Thyroid gland (tissue), 4 donors: ENCODE measurements at regions not wholly inside any gene's neighbourhood (a gene's known extent, or its start where the extent isn't known, plus 50 kb on each side); places are given as distances from the start of the nearest gene placed in this dataset.

Experiments used
- DNase-seq, 2 donors: peaks; one replicate each; pipeline ENCODE4 v3.0.0-alpha.2; 2019
- H3K27ac ChIP-seq, 3 donors: fragments of 200-600 bp; sonication (generic); 1 replicate in 2 of 3; 2 replicates in 1 of 3; pipeline ENCODE4 v1.5.1; 2016 to 2019; ENCODE audit warnings: mild to moderate bottlenecking in 1 of 3, moderate library complexity in 1 of 3
- H3K27me3 ChIP-seq: fragments of 200-600 bp; sonication (generic); one replicate; pipeline ENCODE4 v1.5.1; 2019
- H3K36me3 ChIP-seq, 2 donors: fragments of 200-600 bp; sonication (generic); one replicate each; pipeline ENCODE4 v1.5.1; 2016 to 2019
- H3K4me1 ChIP-seq, 2 donors: fragments of 200-600 bp; sonication (generic); one replicate each; pipeline ENCODE4 v1.5.1; 2017 to 2019
- H3K4me3 ChIP-seq, 3 donors: fragments of 200-600 bp; sonication (generic); replicated peaks in 1 of 3; 1 replicate in 2 of 3; 2 replicates in 1 of 3; pipeline ENCODE4 v1.5.1; 2016; ENCODE audit warnings: mild to moderate bottlenecking in 1 of 3
- H3K9me3 ChIP-seq: fragments of 200-600 bp; sonication (generic); one replicate; pipeline ENCODE4 v1.5.1; 2017
- POLR2A ChIP-seq, 2 donors: fragments of 450-650 bp; IDR thresholded peaks; one replicate each; pipeline ENCODE4 v1.6.1; 2017; ENCODE audit warnings: antibody characterized with exemption in 2 of 2, mild to moderate bottlenecking in 2 of 2, moderate library complexity in 1 of 2
- WGBS, 2 donors: methylation state at CpG; one replicate each; pipeline ENCODE4 v1.1.5; 2017; 5-methylcytosine and 5-hydroxymethylcytosine counted together
- intact Hi-C: fragments of 100-400 bp; cut with DNase I; formaldehyde crosslinking; loops from one replicate; pipeline ENCODE4 v1.15.1; 2023
- TF ChIP-seq, protein P1 (sequence below), 6 experiments: fragments of 200-600 bp in 3 of 6; fragments of 450-650 bp in 3 of 6; sonication (generic) in 3 of 6; IDR thresholded peaks; one replicate each; pipeline ENCODE4 v1.5.1; 2016 to 2019; ENCODE audit warnings: antibody characterized with exemption in 6 of 6, mild to moderate bottlenecking in 2 of 6, inconsistent platforms in 1 of 6, moderate library complexity in 1 of 6

DNA sequence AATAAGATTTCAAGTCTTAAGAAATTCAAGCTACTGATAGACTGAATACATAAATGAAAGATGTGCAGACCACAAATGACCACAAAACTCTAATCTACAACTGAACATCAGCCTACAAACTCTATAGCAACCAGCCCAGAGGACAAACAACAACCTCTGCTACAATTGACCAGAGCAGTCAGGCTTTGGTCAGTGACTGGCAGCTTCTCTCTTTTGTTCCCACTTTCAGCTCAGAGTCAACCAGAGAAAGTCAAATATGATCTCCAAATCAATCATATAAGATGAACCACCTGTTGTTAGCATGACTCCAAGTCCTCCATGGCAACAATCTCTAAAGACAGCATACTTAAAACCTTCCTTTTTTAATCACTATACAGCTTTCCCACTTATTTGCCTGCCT, 996.2 kb downstream of the SUCLG1 start:
- H3K36me3 ChIP-seq: no peaks in the 10 kb centered on the region

DNA sequence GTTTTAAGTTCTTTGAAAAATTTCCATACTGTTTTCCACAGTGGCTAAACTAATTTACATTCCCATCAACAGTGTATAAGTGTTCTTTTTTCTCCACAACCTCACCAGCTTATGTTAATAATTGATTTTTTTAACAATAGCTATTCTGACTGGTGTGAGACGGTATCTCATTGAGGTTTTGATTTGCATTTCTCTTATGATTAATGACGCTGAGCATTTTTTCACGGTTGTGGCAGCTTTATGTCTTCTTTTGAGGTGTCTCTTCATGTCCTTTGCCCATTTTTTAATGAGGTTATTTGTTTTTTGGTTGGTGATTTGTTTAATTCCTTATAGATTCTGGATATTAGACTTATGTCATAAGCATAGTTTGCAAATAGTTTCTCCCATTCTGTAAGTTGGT, 997.9 kb downstream of the SUCLG1 start:
- no peak for DNase-seq
- Histone ChIP-seq H3K27me3 (no peaks in the 10 kb centered on the region), H3K9me3 (no peaks in the 10 kb centered on the region), H3K36me3 (no peaks in the 10 kb centered on the region), H3K27ac (no peak overlapping the region), H3K4me1 (no peaks in the 10 kb centered on the region), H3K4me3 (no peak overlapping the region)
- 89 to 93% methylated on average over 3 of the region's 3 CpGs for WGBS, 2 donors
- intact Hi-C loops: no loop called here
- TF ChIP-seq, protein P1, sequence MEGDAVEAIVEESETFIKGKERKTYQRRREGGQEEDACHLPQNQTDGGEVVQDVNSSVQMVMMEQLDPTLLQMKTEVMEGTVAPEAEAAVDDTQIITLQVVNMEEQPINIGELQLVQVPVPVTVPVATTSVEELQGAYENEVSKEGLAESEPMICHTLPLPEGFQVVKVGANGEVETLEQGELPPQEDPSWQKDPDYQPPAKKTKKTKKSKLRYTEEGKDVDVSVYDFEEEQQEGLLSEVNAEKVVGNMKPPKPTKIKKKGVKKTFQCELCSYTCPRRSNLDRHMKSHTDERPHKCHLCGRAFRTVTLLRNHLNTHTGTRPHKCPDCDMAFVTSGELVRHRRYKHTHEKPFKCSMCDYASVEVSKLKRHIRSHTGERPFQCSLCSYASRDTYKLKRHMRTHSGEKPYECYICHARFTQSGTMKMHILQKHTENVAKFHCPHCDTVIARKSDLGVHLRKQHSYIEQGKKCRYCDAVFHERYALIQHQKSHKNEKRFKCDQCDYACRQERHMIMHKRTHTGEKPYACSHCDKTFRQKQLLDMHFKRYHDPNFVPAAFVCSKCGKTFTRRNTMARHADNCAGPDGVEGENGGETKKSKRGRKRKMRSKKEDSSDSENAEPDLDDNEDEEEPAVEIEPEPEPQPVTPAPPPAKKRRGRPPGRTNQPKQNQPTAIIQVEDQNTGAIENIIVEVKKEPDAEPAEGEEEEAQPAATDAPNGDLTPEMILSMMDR (IDR thresholded peaks at IDR 0.05): no peak
- TF ChIP-seq POLR2A (IDR thresholded peaks at IDR 0.05): no peak

More for the DNA sequence above, 996.2 kb downstream of the SUCLG1 start:
- no peak for TF ChIP-seq POLR2A (IDR thresholded peaks at IDR 0.05)
- TF ChIP-seq, protein P1 (IDR thresholded peaks at IDR 0.05): no peak
- DNase-seq: no peak
- no peaks in the 10 kb centered on the region for H3K27me3 ChIP-seq
- H3K4me1 ChIP-seq: no peaks in the 10 kb centered on the region
- H3K9me3 ChIP-seq: no peaks in the 10 kb centered on the region
- no peak overlapping the region for H3K27ac ChIP-seq
- no peak overlapping the region for H3K4me3 ChIP-seq
- intact Hi-C loops: no loop called here

DNA sequence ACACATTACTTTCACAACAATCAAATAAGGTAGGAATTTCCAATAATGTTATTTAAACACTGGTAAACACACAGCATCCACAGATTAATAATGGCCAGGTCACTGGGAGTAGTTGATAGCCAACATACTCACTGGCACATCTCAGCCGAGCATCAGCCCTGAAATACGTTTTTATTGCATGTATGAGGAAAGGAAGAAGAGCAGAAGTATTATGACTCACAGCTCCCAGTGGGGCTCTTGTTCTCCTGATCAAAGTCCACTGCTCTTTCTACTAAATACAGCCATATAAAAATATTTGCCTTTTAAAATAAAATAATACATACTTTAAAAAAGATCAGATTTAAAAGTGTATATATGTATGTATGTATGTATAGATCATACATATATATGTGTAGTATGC, 999.6 kb downstream of the SUCLG1 start:
- DNase-seq: no peak
- Histone ChIP-seq H3K9me3 (no peaks in the 10 kb centered on the region), H3K36me3 (no peaks in the 10 kb centered on the region), H3K27ac (no peak overlapping the region), H3K27me3 (no peaks in the 10 kb centered on the region), H3K4me1 (no peaks in the 10 kb centered on the region), H3K4me3 (no peak overlapping the region)
- intact Hi-C loops: no loop called here
- TF ChIP-seq POLR2A (IDR thresholded peaks at IDR 0.05): no peak
- TF ChIP-seq, protein P1 (IDR thresholded peaks at IDR 0.05): no peak
- 70 to 71% methylated on average over 2 of the region's 2 CpGs for WGBS, 2 donors

DNA sequence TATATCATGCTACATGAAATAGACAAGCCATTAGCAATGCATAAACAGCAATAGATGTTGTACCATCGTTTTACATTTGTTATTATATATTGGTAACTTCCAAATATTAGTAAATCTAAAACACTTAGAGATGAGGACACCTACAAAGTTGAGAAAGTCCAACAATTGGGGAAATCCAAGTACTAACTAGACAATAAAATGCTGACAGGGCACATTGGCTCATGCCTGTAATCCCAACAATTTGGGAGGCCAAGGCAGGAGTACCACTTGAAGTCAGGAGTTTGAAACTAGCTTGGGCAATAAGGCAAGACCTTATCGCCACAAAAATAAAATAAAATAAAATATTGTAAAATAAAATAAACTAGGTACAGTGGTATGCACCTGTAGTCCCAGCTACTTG, 1023.1 kb downstream of the SUCLG1 start:
- Histone ChIP-seq H3K27ac (no peak overlapping the region), H3K36me3 (no peaks in the 10 kb centered on the region), H3K4me3 (no peak overlapping the region), H3K9me3 (no peaks in the 10 kb centered on the region), H3K27me3 (no peaks in the 10 kb centered on the region), H3K4me1 (no peaks in the 10 kb centered on the region)
- intact Hi-C loops: no loop called here
- TF ChIP-seq POLR2A (IDR thresholded peaks at IDR 0.05): no peak
- TF ChIP-seq, protein P1 (IDR thresholded peaks at IDR 0.05): no peak
- no peak for DNase-seq
- WGBS, 2 donors: 81 to 83% methylated on average over 2 of the region's 2 CpGs

DNA sequence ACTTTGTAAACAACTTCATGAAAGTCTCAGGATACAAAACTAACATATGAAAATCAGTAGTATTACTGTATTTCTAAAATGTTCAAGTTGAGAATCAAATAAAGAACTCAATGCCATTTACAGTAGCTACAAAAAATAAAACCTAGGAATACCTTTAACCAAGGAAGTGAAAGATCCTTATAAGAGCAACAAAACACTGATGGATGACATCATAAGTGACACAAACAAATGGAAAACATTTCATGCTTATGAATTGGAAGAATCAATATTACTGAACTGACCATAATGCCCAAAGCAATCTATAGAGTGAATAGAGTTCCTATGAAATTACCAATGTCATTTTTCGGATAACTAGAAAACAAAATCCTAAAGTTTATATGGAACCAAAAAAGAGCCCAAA, 1038.1 kb downstream of the SUCLG1 start:
- Histone ChIP-seq H3K36me3 (no peaks in the 10 kb centered on the region), H3K4me3 (no peak overlapping the region), H3K9me3 (no peaks in the 10 kb centered on the region), H3K27ac (no peak overlapping the region), H3K4me1 (no peaks in the 10 kb centered on the region), H3K27me3 (no peaks in the 10 kb centered on the region)
- intact Hi-C loops: no loop called here
- WGBS, 2 donors: 90 to 100% methylated on average over 1 of the region's 1 CpG
- DNase-seq: no peak
- TF ChIP-seq, protein P1 (IDR thresholded peaks at IDR 0.05): no peak
- TF ChIP-seq POLR2A (IDR thresholded peaks at IDR 0.05): no peak
